HEK293 (cell line): ENCODE measurements at regions not wholly inside any gene's neighbourhood (a gene's known extent, or its start where the extent isn't known, plus 50 kb on each side); places are given as distances from the start of the nearest gene placed in this dataset.

Source experiments
- CTCF ChIA-PET: fragments of 350-600 bp; formaldehyde crosslinking; extraction: SDS; loops from one replicate; lab custom pipeline; 2021; ENCODE audit warnings: antibody characterized with exemption; lab: Yijun Ruan, JAX
- POLR2A ChIA-PET: fragments of 300-600 bp; formaldehyde crosslinking; extraction: SDS; loops from one replicate; lab custom pipeline; 2020; ENCODE audit warnings: antibody characterized with exemption, inconsistent platforms; lab: Yijun Ruan, JAX
- H3K27ac ChIP-seq: fragments of 200-500 bp; sonication (Bioruptor generic); 2 replicates; pipeline ENCODE4 v1.5.1; 2014; ENCODE audit warnings: low read depth, low read length, control low read depth, inconsistent platforms; ENCODE audit errors: extremely low read depth
- H3K36me3 ChIP-seq, 2 experiments: fragments of 200-500 bp in 1 of 2; sonication (Bioruptor generic) in 1 of 2; 1 replicate in 1 of 2; 2 replicates in 1 of 2; pipeline ENCODE4 v1.5.1; 2014 to 2017; ENCODE audit warnings: inconsistent platforms in 2 of 2, low read length in 2 of 2; ENCODE audit not compliant: control insufficient read depth in 2 of 2, insufficient read depth in 1 of 2
- H3K4me1 ChIP-seq: fragments of 200-500 bp; sonication (Bioruptor generic); 2 replicates; pipeline ENCODE4 v1.5.1; 2014; ENCODE audit warnings: mild to moderate bottlenecking, low read length, inconsistent platforms; ENCODE audit not compliant: control insufficient read depth, insufficient read depth
- H3K4me3 ChIP-seq: 2 replicates; pipeline ENCODE4 v1.5.1; 2011; ENCODE audit warnings: low read depth, mild to moderate bottlenecking, control low read depth, low read length, moderate library complexity
- H3K9me3 ChIP-seq: fragments of 200-500 bp; sonication (Bioruptor generic); 2 replicates; pipeline ENCODE4 v1.5.1; 2014; ENCODE audit warnings: low read depth, low read length, inconsistent platforms; ENCODE audit not compliant: control insufficient read depth, insufficient read depth
- IKZF3 ChIP-seq: fragments of 450-650 bp; IDR thresholded peaks from 2 replicates; pipeline ENCODE4 v1.5.0; 2018; ENCODE audit warnings: missing biosample characterization, mild to moderate bottlenecking, missing genetic modification characterization, moderate library complexity
- KLF8 ChIP-seq: fragments of 450-650 bp; formaldehyde crosslinking; IDR thresholded peaks from 2 replicates; pipeline ENCODE4 v1.5.1; 2016; ENCODE audit warnings: missing biosample characterization, missing genetic modification characterization
- OVOL3 ChIP-seq: fragments of 450-650 bp; formaldehyde crosslinking; IDR thresholded peaks from 2 replicates; pipeline ENCODE4 v1.5.1; 2016; ENCODE audit warnings: missing biosample characterization, missing genetic modification characterization
- PRDM2 ChIP-seq: fragments of 450-650 bp; formaldehyde crosslinking; IDR thresholded peaks from 2 replicates; pipeline ENCODE4 v1.5.1; 2016; ENCODE audit warnings: missing biosample characterization, missing genetic modification characterization, borderline replicate concordance
- SCRT2 ChIP-seq: fragments of 450-650 bp; formaldehyde crosslinking; IDR thresholded peaks from 2 replicates; pipeline ENCODE4 v1.5.1; 2016; ENCODE audit warnings: missing biosample characterization, missing genetic modification characterization
- SP2 ChIP-seq: fragments of 450-650 bp; formaldehyde crosslinking; IDR thresholded peaks from 2 replicates; pipeline ENCODE4 v1.5.1; 2016; ENCODE audit warnings: missing biosample characterization, missing genetic modification characterization
- ZNF174 ChIP-seq: fragments of 450-650 bp; formaldehyde crosslinking; IDR thresholded peaks from 2 replicates; pipeline ENCODE4 v1.5.0; 2017; ENCODE audit warnings: missing biosample characterization, mild to moderate bottlenecking, missing genetic modification characterization
- ZNF211 ChIP-seq: fragments of 450-650 bp; formaldehyde crosslinking; IDR thresholded peaks from 2 replicates; pipeline ENCODE4 v1.5.1; 2016; ENCODE audit warnings: low read depth, missing biosample characterization, missing genetic modification characterization
- ZNF24 ChIP-seq: fragments of 450-650 bp; formaldehyde crosslinking; IDR thresholded peaks from 2 replicates; pipeline ENCODE4 v1.5.1; 2016; ENCODE audit warnings: missing biosample characterization, missing genetic modification characterization
- ZNF324 ChIP-seq: fragments of 450-650 bp; formaldehyde crosslinking; IDR thresholded peaks from 2 replicates; pipeline ENCODE4 v1.5.1; 2016; ENCODE audit warnings: missing biosample characterization, missing genetic modification characterization
- ZNF362 ChIP-seq: fragments of 450-650 bp; formaldehyde crosslinking; IDR thresholded peaks from 2 replicates; pipeline ENCODE4 v1.5.1; 2016; ENCODE audit warnings: missing biosample characterization, missing genetic modification characterization
- ZNF549 ChIP-seq: fragments of 450-650 bp; IDR thresholded peaks from 2 replicates; pipeline ENCODE4 v1.5.1; 2018; ENCODE audit warnings: missing biosample characterization, missing genetic modification characterization, mild to moderate bottlenecking, inconsistent platforms, moderate library complexity
- ZNF777 ChIP-seq: fragments of 450-650 bp; formaldehyde crosslinking; IDR thresholded peaks from 2 replicates; pipeline ENCODE4 v1.5.1; 2017; ENCODE audit warnings: missing biosample characterization, missing genetic modification characterization, borderline replicate concordance
- ZNF792 ChIP-seq: fragments of 450-650 bp; formaldehyde crosslinking; IDR thresholded peaks from 2 replicates; pipeline ENCODE4 v1.5.1; 2016; ENCODE audit warnings: missing biosample characterization, missing genetic modification characterization
- TF ChIP-seq, protein P1 (sequence below): fragments of 450-650 bp; formaldehyde crosslinking; optimal IDR thresholded peaks from 2 replicates; pipeline ENCODE3; 2016; ENCODE audit warnings: missing biosample characterization, mild to moderate bottlenecking, missing genetic modification characterization
- TF ChIP-seq, protein P2 (sequence below): fragments of 450-650 bp; formaldehyde crosslinking; IDR thresholded peaks from 2 replicates; pipeline ENCODE4 v1.5.1; 2016; ENCODE audit warnings: missing biosample characterization, missing genetic modification characterization

GRCh38 chr7:25310896-25311295 is 82.6 kb upstream of the NPVF start (continued):
- TF ChIP-seq ZNF362 (tag by site-specific recombination), result no peak
- TF ChIP-seq, protein P1, sequence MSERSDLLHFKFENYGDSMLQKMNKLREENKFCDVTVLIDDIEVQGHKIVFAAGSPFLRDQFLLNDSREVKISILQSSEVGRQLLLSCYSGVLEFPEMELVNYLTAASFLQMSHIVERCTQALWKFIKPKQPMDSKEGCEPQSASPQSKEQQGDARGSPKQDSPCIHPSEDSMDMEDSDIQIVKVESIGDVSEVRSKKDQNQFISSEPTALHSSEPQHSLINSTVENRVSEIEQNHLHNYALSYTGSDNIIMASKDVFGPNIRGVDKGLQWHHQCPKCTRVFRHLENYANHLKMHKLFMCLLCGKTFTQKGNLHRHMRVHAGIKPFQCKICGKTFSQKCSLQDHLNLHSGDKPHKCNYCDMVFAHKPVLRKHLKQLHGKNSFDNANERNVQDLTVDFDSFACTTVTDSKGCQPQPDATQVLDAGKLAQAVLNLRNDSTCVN (tag by site-specific recombination), result no peak
- TF ChIP-seq IKZF3 (tag by site-specific recombination), result no peak
- TF ChIP-seq ZNF211, result no peak
- TF ChIP-seq PRDM2, result no peak
- TF ChIP-seq ZNF24 (tag by site-specific recombination), result no peak
- TF ChIP-seq, all 188 proteins: peak for 0

GRCh38 chr7:25311346-25311745 is 83.1 kb upstream of the NPVF start:
- no peak for TF ChIP-seq KLF8
- TF ChIP-seq SCRT2 (tag by site-specific recombination), result peak; percentile 67
- TF ChIP-seq ZNF792 (tag by site-specific recombination), result no peak
- TF ChIP-seq ZNF174 (tag by site-specific recombination), result no peak
- TF ChIP-seq, all 188 proteins: peak for 1
- ChIA-PET POLR2A (no interaction called here), CTCF (no interaction called here)
- Histone ChIP-seq H3K9me3 (no peaks in the 10 kb centered on the region), H3K4me1 (peaks cover 13% of the 10 kb centered on the region), H3K4me3 (no peak overlapping the region), H3K27ac (no peak overlapping the region), H3K36me3 (no peaks in the 10 kb centered on the region)

GRCh38 chr7:25312968-25313367 is 84.7 kb upstream of the NPVF start:
- Histone ChIP-seq H3K4me3 (no peak overlapping the region), H3K36me3 (no peaks in the 10 kb centered on the region), H3K4me1 (peaks cover 13% of the 10 kb centered on the region), H3K27ac (no peak overlapping the region), H3K9me3 (no peaks in the 10 kb centered on the region)
- ChIA-PET POLR2A (no interaction called here), CTCF (no interaction called here)
- TF ChIP-seq SP2 (tag by site-specific recombination), result no peak
- TF ChIP-seq, protein P2, sequence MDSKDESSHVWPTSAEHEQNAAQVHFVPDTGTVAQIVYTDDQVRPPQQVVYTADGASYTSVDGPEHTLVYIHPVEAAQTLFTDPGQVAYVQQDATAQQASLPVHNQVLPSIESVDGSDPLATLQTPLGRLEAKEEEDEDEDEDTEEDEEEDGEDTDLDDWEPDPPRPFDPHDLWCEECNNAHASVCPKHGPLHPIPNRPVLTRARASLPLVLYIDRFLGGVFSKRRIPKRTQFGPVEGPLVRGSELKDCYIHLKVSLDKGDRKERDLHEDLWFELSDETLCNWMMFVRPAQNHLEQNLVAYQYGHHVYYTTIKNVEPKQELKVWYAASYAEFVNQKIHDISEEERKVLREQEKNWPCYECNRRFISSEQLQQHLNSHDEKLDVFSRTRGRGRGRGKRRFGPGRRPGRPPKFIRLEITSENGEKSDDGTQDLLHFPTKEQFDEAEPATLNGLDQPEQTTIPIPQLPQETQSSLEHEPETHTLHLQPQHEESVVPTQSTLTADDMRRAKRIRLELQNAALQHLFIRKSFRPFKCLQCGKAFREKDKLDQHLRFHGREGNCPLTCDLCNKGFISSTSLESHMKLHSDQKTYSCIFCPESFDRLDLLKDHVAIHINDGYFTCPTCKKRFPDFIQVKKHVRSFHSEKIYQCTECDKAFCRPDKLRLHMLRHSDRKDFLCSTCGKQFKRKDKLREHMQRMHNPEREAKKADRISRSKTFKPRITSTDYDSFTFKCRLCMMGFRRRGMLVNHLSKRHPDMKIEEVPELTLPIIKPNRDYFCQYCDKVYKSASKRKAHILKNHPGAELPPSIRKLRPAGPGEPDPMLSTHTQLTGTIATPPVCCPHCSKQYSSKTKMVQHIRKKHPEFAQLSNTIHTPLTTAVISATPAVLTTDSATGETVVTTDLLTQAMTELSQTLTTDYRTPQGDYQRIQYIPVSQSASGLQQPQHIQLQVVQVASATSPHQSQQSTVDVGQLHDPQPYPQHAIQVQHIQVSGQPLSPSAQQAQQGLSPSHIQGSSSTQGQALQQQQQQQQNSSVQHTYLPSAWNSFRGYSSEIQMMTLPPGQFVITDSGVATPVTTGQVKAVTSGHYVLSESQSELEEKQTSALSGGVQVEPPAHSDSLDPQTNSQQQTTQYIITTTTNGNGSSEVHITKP (tag by site-specific recombination), result no peak
- TF ChIP-seq ZNF777 (tag by site-specific recombination), result no peak
- no peak for TF ChIP-seq ZNF549 (tag by site-specific recombination)
- no peak for TF ChIP-seq PRDM2
- TF ChIP-seq ZNF324, result no peak
- TF ChIP-seq OVOL3 (tag by site-specific recombination), result no peak
